ENCODE measurements at regions not wholly inside any gene's neighbourhood (a gene's known extent, or its start where the extent isn't known, plus 50 kb on each side); places are given as distances from the start of the nearest gene placed in this dataset.

DNA sequence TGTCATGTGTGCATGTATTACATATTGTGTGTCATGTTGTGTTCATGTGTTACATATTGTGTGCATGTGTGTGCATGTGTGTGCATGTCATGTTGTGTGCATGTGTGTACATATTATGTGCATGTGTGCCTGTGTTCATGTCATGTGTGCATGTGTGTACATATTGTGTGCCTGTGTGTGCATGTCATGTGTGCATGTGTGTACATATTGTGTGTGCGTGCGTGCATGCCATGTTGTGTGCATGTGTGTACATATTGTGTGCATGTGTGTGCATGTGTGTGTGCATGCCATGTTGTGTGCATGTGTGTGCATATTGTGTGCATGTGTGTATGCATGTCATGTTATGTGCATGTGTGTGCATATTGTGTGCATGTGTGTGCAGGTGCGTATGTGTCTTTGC lies 267.1 kb downstream of the EIPR1 start:
- H3K9me3 ChIP-seq (ENCODE audit: control insufficient read depth in 1 of 2, insufficient read depth in 1 of 2, low read length in 2 of 2) = peaks cover 0 to 6% of the 10 kb centered on the region in 2 experiments
- no peaks in the 10 kb centered on the region for H3K36me3 ChIP-seq (ENCODE audit: insufficient read depth, low read length)
- ATAC-seq (ENCODE audit: poor library complexity) (no peak), DNase-seq (no peak)
- H3K36me3 Mint-ChIP-seq (ENCODE audit: low read depth) = no peaks in the 10 kb centered on the region
- no peak overlapping the region for H3K27ac Mint-ChIP-seq
- peaks cover 0 to 2% of the 10 kb centered on the region in 2 experiments for H3K27me3 ChIP-seq (ENCODE audit: control insufficient read depth in 1 of 2, insufficient read depth in 2 of 2, low read length in 2 of 2)
- no peaks in the 10 kb centered on the region for H3K27me3 Mint-ChIP-seq
- intact Hi-C loops (cut with DNase I, micrococcal nuclease) = no loop called here
- CTCF ChIA-PET = no interaction called here
- H3K27ac ChIP-seq (ENCODE audit: low read depth in 1 of 2, low read length in 2 of 2) = no peak overlapping the region
- TF ChIP-seq, protein P1, sequence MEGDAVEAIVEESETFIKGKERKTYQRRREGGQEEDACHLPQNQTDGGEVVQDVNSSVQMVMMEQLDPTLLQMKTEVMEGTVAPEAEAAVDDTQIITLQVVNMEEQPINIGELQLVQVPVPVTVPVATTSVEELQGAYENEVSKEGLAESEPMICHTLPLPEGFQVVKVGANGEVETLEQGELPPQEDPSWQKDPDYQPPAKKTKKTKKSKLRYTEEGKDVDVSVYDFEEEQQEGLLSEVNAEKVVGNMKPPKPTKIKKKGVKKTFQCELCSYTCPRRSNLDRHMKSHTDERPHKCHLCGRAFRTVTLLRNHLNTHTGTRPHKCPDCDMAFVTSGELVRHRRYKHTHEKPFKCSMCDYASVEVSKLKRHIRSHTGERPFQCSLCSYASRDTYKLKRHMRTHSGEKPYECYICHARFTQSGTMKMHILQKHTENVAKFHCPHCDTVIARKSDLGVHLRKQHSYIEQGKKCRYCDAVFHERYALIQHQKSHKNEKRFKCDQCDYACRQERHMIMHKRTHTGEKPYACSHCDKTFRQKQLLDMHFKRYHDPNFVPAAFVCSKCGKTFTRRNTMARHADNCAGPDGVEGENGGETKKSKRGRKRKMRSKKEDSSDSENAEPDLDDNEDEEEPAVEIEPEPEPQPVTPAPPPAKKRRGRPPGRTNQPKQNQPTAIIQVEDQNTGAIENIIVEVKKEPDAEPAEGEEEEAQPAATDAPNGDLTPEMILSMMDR (IDR thresholded peaks at IDR 0.05) = no peak
- no peak overlapping the region for H3K4me3 Mint-ChIP-seq
- H3K4me1 ChIP-seq (ENCODE audit: insufficient read depth, low read length) = no peaks in the 10 kb centered on the region
- POLR2A ChIA-PET = no interaction called here
- no peak overlapping the region for H3K4me3 ChIP-seq (ENCODE audit: low read length)
- no peaks in the 10 kb centered on the region for H3K4me1 Mint-ChIP-seq (ENCODE audit: low read depth)
- no peaks in the 10 kb centered on the region for H3K9me3 Mint-ChIP-seq

DNA sequence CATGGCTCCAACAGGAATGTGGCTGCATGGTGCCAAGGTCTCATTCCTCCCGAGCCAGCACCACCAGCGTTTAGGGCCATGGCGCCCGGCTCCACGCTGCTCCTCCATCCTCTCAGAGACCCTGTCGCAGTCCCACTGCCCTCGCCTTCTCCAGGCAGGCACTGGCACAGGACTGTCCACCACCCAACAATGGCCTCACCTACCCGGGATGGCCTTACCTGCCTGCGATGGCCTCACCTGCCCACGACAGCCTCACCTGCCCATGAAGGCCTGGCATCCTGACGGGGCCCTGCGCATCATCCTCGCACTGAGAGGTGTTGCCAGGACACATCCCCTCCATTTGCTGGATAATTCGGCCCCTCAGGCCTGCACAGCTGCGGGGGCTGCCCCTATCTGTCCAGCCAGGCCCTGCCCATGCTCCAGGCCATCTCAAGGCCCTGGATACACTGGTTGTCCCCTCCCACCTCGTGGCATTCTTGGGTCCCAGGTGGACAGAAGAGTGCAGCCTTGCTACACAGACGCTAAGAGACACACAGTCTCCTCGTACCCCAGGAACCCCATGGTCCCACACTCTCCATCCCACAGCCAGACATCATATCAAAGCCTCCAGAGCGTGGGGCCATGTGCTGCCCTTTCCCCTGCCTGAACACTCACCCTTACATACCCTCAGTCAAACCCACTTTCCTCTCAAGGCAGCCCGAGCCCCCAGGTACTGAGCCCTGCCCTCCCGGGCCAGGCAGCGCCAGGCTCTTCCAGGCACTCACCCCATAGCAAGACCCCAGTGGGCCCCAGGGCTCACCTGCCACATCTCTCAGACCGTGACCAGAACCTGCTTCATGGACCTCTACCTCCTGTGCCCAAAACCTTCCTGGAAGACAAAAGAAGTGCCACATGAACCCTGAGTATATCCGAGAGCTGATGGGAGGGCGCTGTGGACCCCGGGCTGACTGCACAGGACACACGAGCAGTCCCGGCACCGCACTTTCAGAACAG lies 268.6 kb downstream of the EIPR1 start:
- H3K4me3 Mint-ChIP-seq = no peak overlapping the region
- H3K9me3 ChIP-seq (ENCODE audit: control insufficient read depth in 1 of 2, insufficient read depth in 1 of 2, low read length in 2 of 2) = peaks cover 0 to 6% of the 10 kb centered on the region in 2 experiments
- no peak overlapping the region for H3K27ac Mint-ChIP-seq
- H3K4me1 Mint-ChIP-seq (ENCODE audit: low read depth) = no peaks in the 10 kb centered on the region
- DNase-seq (no peak), ATAC-seq (ENCODE audit: poor library complexity) (no peak)
- ChIA-PET POLR2A (no interaction called here), CTCF (no interaction called here)
- H3K4me1 ChIP-seq (ENCODE audit: insufficient read depth, low read length) = no peaks in the 10 kb centered on the region
- intact Hi-C loops (cut with DNase I, micrococcal nuclease) = no loop called here
- no peaks in the 10 kb centered on the region for H3K36me3 ChIP-seq (ENCODE audit: insufficient read depth, low read length)
- no peaks in the 10 kb centered on the region for H3K27me3 Mint-ChIP-seq
- no peak overlapping the region for H3K4me3 ChIP-seq (ENCODE audit: low read length)
- no peaks in the 10 kb centered on the region for H3K36me3 Mint-ChIP-seq (ENCODE audit: low read depth)
- TF ChIP-seq, protein P1 (IDR thresholded peaks at IDR 0.05) = no peak
- peaks cover 0 to 2% of the 10 kb centered on the region in 2 experiments for H3K27me3 ChIP-seq (ENCODE audit: control insufficient read depth in 1 of 2, insufficient read depth in 2 of 2, low read length in 2 of 2)
- no peak overlapping the region for H3K27ac ChIP-seq (ENCODE audit: low read depth in 1 of 2, low read length in 2 of 2)
- H3K9me3 Mint-ChIP-seq = no peaks in the 10 kb centered on the region

DNA sequence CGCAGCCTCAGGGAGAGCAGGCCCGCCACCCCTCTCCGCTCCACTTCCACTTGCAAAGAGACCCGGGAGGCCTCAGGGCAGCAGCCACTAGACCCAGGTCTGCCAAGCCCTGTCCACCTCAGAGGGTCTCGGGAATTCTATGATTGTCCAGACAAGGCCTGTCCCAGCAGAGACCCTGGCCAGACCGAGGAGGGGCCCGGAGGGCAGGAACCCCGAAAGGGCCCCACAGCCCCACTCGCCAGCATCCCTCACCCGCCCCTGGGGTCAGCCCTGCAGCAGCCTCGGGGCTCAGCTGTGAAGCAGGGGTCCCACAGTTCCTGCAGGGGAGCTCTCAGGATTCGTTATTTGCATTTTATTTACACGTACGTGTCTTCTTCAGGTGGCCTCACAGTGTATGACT lies 269.5 kb downstream of the EIPR1 start:
- no peak for DNase-seq
- Histone ChIP-seq H3K9me3 (ENCODE audit: control insufficient read depth in 1 of 2, insufficient read depth in 1 of 2, low read length in 2 of 2) (peaks cover 0 to 6% of the 10 kb centered on the region in 2 experiments), H3K36me3 (ENCODE audit: insufficient read depth, low read length) (no peaks in the 10 kb centered on the region), H3K27ac (ENCODE audit: low read depth in 1 of 2, low read length in 2 of 2) (no peak overlapping the region), H3K27me3 (ENCODE audit: control insufficient read depth in 1 of 2, insufficient read depth in 2 of 2, low read length in 2 of 2) (peaks cover 0 to 2% of the 10 kb centered on the region in 2 experiments), H3K4me1 (ENCODE audit: insufficient read depth, low read length) (no peaks in the 10 kb centered on the region), H3K4me3 (ENCODE audit: low read length) (no peak overlapping the region)
- H3K4me1 Mint-ChIP-seq (ENCODE audit: low read depth) = no peaks in the 10 kb centered on the region
- ChIA-PET POLR2A (no interaction called here), CTCF (no interaction called here)
- no peaks in the 10 kb centered on the region for H3K27me3 Mint-ChIP-seq
- no peak overlapping the region for H3K27ac Mint-ChIP-seq
- no peaks in the 10 kb centered on the region for H3K9me3 Mint-ChIP-seq
- TF ChIP-seq, protein P1 (IDR thresholded peaks at IDR 0.05) = no peak
- intact Hi-C loops (cut with DNase I, micrococcal nuclease) = no loop called here
- no peak overlapping the region for H3K4me3 Mint-ChIP-seq
- H3K36me3 Mint-ChIP-seq (ENCODE audit: low read depth) = no peaks in the 10 kb centered on the region
- no peak for ATAC-seq (ENCODE audit: poor library complexity)

All from CD4-positive, alpha-beta T cell (primary cell).